GM12864 (cell line): ENCODE measurements at regions not wholly inside any gene's neighbourhood (a gene's known extent, or its start where the extent isn't known, plus 50 kb on each side); places are given as distances from the start of the nearest gene placed in this dataset.

Experiments
- DNase-seq: peaks from one replicate; pipeline ENCODE4 v3.0.0-alpha.2; 2011; ENCODE audit warnings: low read depth
- H3K4me3 ChIP-seq: 2 replicates; pipeline ENCODE4 v1.5.1; 2011; ENCODE audit warnings: mild to moderate bottlenecking, low read depth, low read length, control low read depth
- CTCF ChIP-seq: IDR thresholded peaks from 2 replicates; pipeline ENCODE4 v1.5.1; 2011; ENCODE audit warnings: low read depth, mild to moderate bottlenecking, moderate library complexity, low read length, control low read depth, inconsistent platforms; ENCODE audit errors: missing control alignments

GRCh38 chr21:28758883-28759242, 233.8 kb downstream of the LTN1 start:
- no peak for TF ChIP-seq CTCF

DNA sequence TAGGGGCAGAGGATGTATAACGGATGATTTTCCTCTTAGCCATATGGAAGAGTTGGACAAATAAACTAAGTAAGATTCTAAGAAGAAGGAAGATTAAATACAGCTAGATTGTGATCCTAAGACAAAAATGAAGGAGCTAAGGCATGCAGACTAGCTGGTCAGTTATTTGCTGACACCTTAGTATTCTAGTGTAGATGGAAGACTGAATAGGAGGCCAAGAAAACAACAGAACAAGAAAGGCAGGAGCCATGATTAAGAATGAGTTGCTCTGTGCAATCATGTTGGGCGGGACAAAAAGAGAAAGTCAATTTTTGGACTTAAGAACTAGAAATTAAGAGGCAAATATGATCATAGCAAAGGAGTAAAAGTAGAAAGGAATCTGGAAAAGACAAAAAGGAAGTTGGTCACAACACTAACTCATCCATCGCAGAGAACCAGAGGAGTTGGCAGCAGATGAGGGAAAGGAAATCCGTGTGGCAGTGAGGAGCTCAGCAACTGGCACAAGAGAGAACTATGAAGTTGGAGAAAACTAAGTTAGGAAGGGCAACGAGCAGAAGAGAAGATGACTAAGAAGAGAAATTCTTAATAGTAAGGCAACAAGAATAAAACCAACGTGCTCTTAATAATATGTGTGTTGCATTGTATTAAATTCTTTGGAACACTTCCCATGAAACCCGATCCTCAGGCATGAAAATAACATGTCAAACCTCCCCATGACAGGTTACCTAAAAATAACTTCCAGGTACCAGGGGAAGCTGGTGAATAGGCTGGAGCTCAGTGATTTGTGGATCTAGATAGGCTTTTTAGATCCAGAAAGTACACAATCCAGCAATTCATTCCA, 234.4 kb downstream of the LTN1 start:
- no peak for TF ChIP-seq CTCF
- DNase-seq = no peak

More at GRCh38 chr21:28758883-28759242, 233.8 kb downstream of the LTN1 start:
- no peak overlapping the region for H3K4me3 ChIP-seq
- DNase-seq = no peak

GRCh38 chr21:28754862-28755261, 237.8 kb downstream of the LTN1 start:
- no peak overlapping the region for H3K4me3 ChIP-seq
- TF ChIP-seq CTCF = no peak
- no peak for DNase-seq

More for the DNA sequence above, 234.4 kb downstream of the LTN1 start:
- no peak overlapping the region for H3K4me3 ChIP-seq

- H3K4me3 ChIP-seq = no peak overlapping the region
- TF ChIP-seq CTCF = no peak
- no peak for DNase-seq
Observed at GRCh38 chr21:28754127-28754611, 238.5 kb downstream of the LTN1 start.

GRCh38 chr21:28752131-28752530, 240.5 kb downstream of the LTN1 start:
- H3K4me3 ChIP-seq = no peak overlapping the region
- DNase-seq = no peak
- TF ChIP-seq CTCF = no peak

- TF ChIP-seq CTCF = no peak
- no peak for DNase-seq
- H3K4me3 ChIP-seq = no peak overlapping the region
Observed at GRCh38 chr21:28751176-28751575, 241.5 kb downstream of the LTN1 start.

- TF ChIP-seq CTCF = no peak
- DNase-seq = no peak
- H3K4me3 ChIP-seq = no peak overlapping the region
Observed at GRCh38 chr21:28750565-28750964, 242.1 kb downstream of the LTN1 start.
